ENCODE measurements at regions not wholly inside any gene's neighbourhood (a gene's known extent, or its start where the extent isn't known, plus 50 kb on each side); places are given as distances from the start of the nearest gene placed in this dataset.

DNA sequence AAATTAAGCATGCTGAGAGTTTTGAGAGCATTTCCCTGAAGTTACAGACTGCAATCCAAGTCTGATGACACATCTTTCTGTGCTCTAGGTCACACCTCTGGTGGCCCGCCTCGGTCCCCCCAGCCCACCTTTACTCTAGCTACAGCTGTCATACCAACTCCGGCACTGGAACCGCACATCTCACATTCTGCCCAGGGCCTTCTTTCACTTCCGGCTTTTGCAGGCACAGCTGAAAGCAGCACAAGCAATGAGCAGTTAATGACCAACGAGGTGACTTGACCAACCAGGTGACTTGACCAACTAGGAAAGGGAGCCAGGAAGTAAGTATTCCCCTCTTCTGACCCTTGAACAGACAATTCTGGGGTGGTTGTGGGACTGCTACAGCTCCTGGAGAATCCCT lies 88.6 kb upstream of the MOCS1 start:
- TF ChIP-seq CTCF (IDR thresholded peaks at IDR 0.05) (no peak), POLR2A (IDR thresholded peaks at IDR 0.05) (no peak)

All from lower leg skin (tissue), 3 donors.